Trophoblast cell (in vitro differentiated cells and primary cell): ENCODE measurements at regions not wholly inside any gene's neighbourhood (a gene's known extent, or its start where the extent isn't known, plus 50 kb on each side); places are given as distances from the start of the nearest gene placed in this dataset.

ENCODE experiments used
- DNase-seq, 2 donors: peaks; one replicate each; pipeline ENCODE4 v3.0.0-alpha.2; 2016
- H2AFZ ChIP-seq: 2 replicates; pipeline ENCODE4 v1.6.1; 2013; ENCODE audit warnings: low read length, moderate library complexity, mild to moderate bottlenecking; ENCODE audit not compliant: insufficient read depth, poor library complexity
- H2AK5ac ChIP-seq: 2 replicates; pipeline ENCODE4 v1.6.1; 2013; ENCODE audit warnings: mild to moderate bottlenecking, low read length
- H2BK120ac ChIP-seq: 2 replicates; pipeline ENCODE4 v1.6.1; 2013; ENCODE audit warnings: low read length, mild to moderate bottlenecking, moderate library complexity; ENCODE audit not compliant: insufficient read depth, poor library complexity
- H2BK12ac ChIP-seq: 2 replicates; pipeline ENCODE4 v1.6.1; 2013; ENCODE audit warnings: mild to moderate bottlenecking, low read length, moderate library complexity
- H2BK5ac ChIP-seq: 2 replicates; pipeline ENCODE4 v1.6.1; 2013; ENCODE audit warnings: low read length, low read depth, moderate library complexity, mild to moderate bottlenecking; ENCODE audit not compliant: poor library complexity
- H3K14ac ChIP-seq: 2 replicates; pipeline ENCODE4 v1.6.1; 2013; ENCODE audit warnings: mild to moderate bottlenecking, low read length
- H3K18ac ChIP-seq: 2 replicates; pipeline ENCODE4 v1.6.1; 2013; ENCODE audit warnings: mild to moderate bottlenecking, low read length
- H3K23ac ChIP-seq: 2 replicates; pipeline ENCODE4 v1.6.1; 2013; ENCODE audit warnings: low read length
- H3K27ac ChIP-seq: 2 replicates; pipeline ENCODE4 v1.5.1; 2013; ENCODE audit warnings: low read depth, mild to moderate bottlenecking, inconsistent platforms, low read length, moderate library complexity
- H3K27me3 ChIP-seq: 2 replicates; pipeline ENCODE4 v1.6.1; 2013; ENCODE audit warnings: inconsistent platforms, mild to moderate bottlenecking, low read length, moderate library complexity; ENCODE audit not compliant: insufficient read depth
- H3K36me3 ChIP-seq, 2 experiments: 1 replicate in 1 of 2; 2 replicates in 1 of 2; pipeline ENCODE4 v1.6.1; 2013; ENCODE audit warnings: low read length in 2 of 2, mild to moderate bottlenecking in 2 of 2, moderate library complexity in 1 of 2; ENCODE audit not compliant: insufficient read depth in 2 of 2, control insufficient read depth in 1 of 2
- H3K4ac ChIP-seq: 2 replicates; pipeline ENCODE4 v1.6.1; 2013; ENCODE audit warnings: low read depth, mild to moderate bottlenecking, low read length, moderate library complexity
- H3K4me1 ChIP-seq, 2 experiments: 1 replicate in 1 of 2; 2 replicates in 1 of 2; pipeline ENCODE4 v1.6.1; 2013; ENCODE audit warnings: low read length in 2 of 2, mild to moderate bottlenecking in 2 of 2, moderate library complexity in 1 of 2; ENCODE audit not compliant: insufficient read depth in 2 of 2, control insufficient read depth in 1 of 2
- H3K4me2 ChIP-seq: 2 replicates; pipeline ENCODE4 v1.6.1; 2013; ENCODE audit warnings: inconsistent platforms, mild to moderate bottlenecking, low read length, moderate library complexity
- H3K4me3 ChIP-seq: 2 replicates; pipeline ENCODE4 v1.5.1; 2013; ENCODE audit warnings: mild to moderate bottlenecking, low read depth, low read length, inconsistent platforms
- H3K79me1 ChIP-seq: one replicate; pipeline ENCODE4 v1.6.1; 2013; ENCODE audit warnings: low read length
- H3K79me2 ChIP-seq: 2 replicates; pipeline ENCODE4 v1.6.1; 2013; ENCODE audit warnings: low read length, mild to moderate bottlenecking; ENCODE audit not compliant: control insufficient read depth, insufficient read depth, poor library complexity
- H3K9ac ChIP-seq: 2 replicates; pipeline ENCODE4 v1.6.1; 2013; ENCODE audit warnings: mild to moderate bottlenecking, low read length
- H3K9me3 ChIP-seq: 2 replicates; pipeline ENCODE4 v1.6.1; 2013; ENCODE audit warnings: low read depth, mild to moderate bottlenecking, control low read depth, inconsistent platforms, low read length; ENCODE audit not compliant: insufficient read depth
- H4K12ac ChIP-seq: 2 replicates; pipeline ENCODE4 v1.6.1; 2013; ENCODE audit warnings: low read depth, mild to moderate bottlenecking, low read length, moderate library complexity
- H4K8ac ChIP-seq: 2 replicates; pipeline ENCODE4 v1.6.1; 2013; ENCODE audit warnings: low read depth, mild to moderate bottlenecking, low read length, moderate library complexity
- H4K91ac ChIP-seq: one replicate; pipeline ENCODE4 v1.6.1; 2013; ENCODE audit warnings: low read depth, mild to moderate bottlenecking, low read length, moderate library complexity
- WGBS: extraction: QIAGEN DNeasy Blood & Tissue Kit; methylation state at CpG from one replicate; pipeline ENCODE4 v1.1.7; 2013; ENCODE audit warnings: missing lambda C conversion rate; ENCODE audit not compliant: insufficient read length, insufficient coverage; ENCODE audit errors: extremely low coverage; 5-methylcytosine and 5-hydroxymethylcytosine counted together

DNA sequence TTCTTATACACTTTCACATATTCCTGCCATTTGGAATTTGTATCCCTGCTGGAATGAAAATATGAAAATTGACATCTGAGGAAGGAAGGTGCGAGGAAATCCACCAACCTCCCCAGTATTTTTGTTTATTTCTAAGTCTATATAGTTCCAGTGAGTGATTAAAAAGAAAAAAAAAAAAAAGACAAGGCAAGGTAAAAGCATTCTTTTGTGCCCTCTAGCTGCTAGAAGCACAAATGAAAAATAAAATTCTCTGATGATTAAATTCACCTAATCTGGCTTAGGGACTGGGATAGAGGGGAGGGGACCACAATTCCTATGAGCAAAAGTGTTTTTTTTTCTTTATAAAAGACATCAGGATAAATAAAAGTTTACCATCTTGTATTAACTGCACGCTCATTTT is 370.9 kb downstream of the NR2F2 start:
- Histone ChIP-seq H3K79me1 (no peaks in the 10 kb centered on the region), H3K27ac (no peak overlapping the region), H2BK12ac (no peak overlapping the region), H4K8ac (no peak overlapping the region), H3K23ac (no peak overlapping the region), H3K4me2 (no peak overlapping the region), H3K36me3 (no peaks in the 10 kb centered on the region), H3K9ac (no peak overlapping the region), H3K79me2 (no peaks in the 10 kb centered on the region), H2AK5ac (no peak overlapping the region), H3K9me3 (no peaks in the 10 kb centered on the region), H2AFZ (no peak overlapping the region), H3K14ac (no peak overlapping the region), H3K18ac (no peak overlapping the region), H4K91ac (no peak overlapping the region), H3K27me3 (no peaks in the 10 kb centered on the region), H3K4me1 (no peaks in the 10 kb centered on the region), H2BK120ac (no peak overlapping the region), H3K4me3 (no peak overlapping the region), H4K12ac (no peak overlapping the region), H2BK5ac (no peak overlapping the region), H3K4ac (no peak overlapping the region)
- no CpG with 5 or more reads among the region's 2 CpGs for WGBS
- no peak for DNase-seq

- H3K4me1 ChIP-seq, result no peaks in the 10 kb centered on the region
- no peak overlapping the region for H4K91ac ChIP-seq
- H2BK120ac ChIP-seq, result no peak overlapping the region
- no peak overlapping the region for H3K4me3 ChIP-seq
- no peak for DNase-seq
- H3K27ac ChIP-seq, result no peak overlapping the region
- H3K14ac ChIP-seq, result no peak overlapping the region
- no peaks in the 10 kb centered on the region for H3K27me3 ChIP-seq
- H3K9ac ChIP-seq, result no peak overlapping the region
- H3K4ac ChIP-seq, result no peak overlapping the region
- H4K12ac ChIP-seq, result no peak overlapping the region
- no peak overlapping the region for H2BK12ac ChIP-seq
- no peaks in the 10 kb centered on the region for H3K79me2 ChIP-seq
- no peak overlapping the region for H2BK5ac ChIP-seq
- no peaks in the 10 kb centered on the region for H3K9me3 ChIP-seq
- no peak overlapping the region for H2AFZ ChIP-seq
- no peaks in the 10 kb centered on the region for H3K36me3 ChIP-seq
- H2AK5ac ChIP-seq, result no peak overlapping the region
- H4K8ac ChIP-seq, result no peak overlapping the region
- WGBS, result no CpG with 5 or more reads among the region's 2 CpGs
- no peak overlapping the region for H3K4me2 ChIP-seq
- H3K23ac ChIP-seq, result no peak overlapping the region
- no peaks in the 10 kb centered on the region for H3K79me1 ChIP-seq
- H3K18ac ChIP-seq, result no peak overlapping the region
Measured at GRCh38 chr15:96701877-96702276, 371.4 kb downstream of the NR2F2 start.

GRCh38 chr15:96702589-96702988 is 372.1 kb downstream of the NR2F2 start:
- no peaks in the 10 kb centered on the region for H3K9me3 ChIP-seq
- no peak overlapping the region for H4K91ac ChIP-seq
- H2AK5ac ChIP-seq, result no peak overlapping the region
- no peaks in the 10 kb centered on the region for H3K27me3 ChIP-seq
- WGBS, result no CpG with 5 or more reads among the region's 4 CpGs
- H3K14ac ChIP-seq, result no peak overlapping the region
- H3K79me2 ChIP-seq, result no peaks in the 10 kb centered on the region
- no peak overlapping the region for H2BK5ac ChIP-seq
- no peak overlapping the region for H4K12ac ChIP-seq
- H3K9ac ChIP-seq, result no peak overlapping the region
- H3K79me1 ChIP-seq, result no peaks in the 10 kb centered on the region
- H3K23ac ChIP-seq, result no peak overlapping the region
- H3K18ac ChIP-seq, result no peak overlapping the region
- H3K4me3 ChIP-seq, result no peak overlapping the region
- H4K8ac ChIP-seq, result no peak overlapping the region
- H3K27ac ChIP-seq, result no peak overlapping the region
- H3K4ac ChIP-seq, result no peak overlapping the region
- H3K4me2 ChIP-seq, result no peak overlapping the region
- no peak overlapping the region for H2BK12ac ChIP-seq
- H2AFZ ChIP-seq, result no peak overlapping the region
- H2BK120ac ChIP-seq, result no peak overlapping the region
- no peaks in the 10 kb centered on the region for H3K4me1 ChIP-seq
- H3K36me3 ChIP-seq, result no peaks in the 10 kb centered on the region
- DNase-seq, result no peak

DNA sequence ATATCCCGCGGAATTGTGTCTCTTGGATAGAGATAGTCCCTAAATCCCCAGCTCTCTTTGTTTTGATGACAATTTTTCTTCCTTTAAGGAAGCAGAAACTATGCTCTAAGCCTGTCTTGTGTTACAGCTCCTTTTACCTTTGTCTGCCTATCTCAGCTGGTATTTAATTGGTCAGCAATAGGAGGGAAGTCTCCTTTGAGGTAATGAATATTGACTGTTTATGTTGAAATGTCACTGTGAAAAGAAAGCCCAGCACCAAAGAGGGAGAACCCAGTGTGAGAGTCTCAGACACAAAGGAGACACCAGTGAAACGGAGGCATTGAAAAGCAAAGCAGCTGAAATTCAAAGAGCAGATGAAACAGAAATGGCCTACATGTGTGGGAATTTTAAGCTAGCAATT is 372.6 kb downstream of the NR2F2 start:
- H2BK120ac ChIP-seq, result no peak overlapping the region
- no peak for DNase-seq
- H2AK5ac ChIP-seq, result no peak overlapping the region
- no peak overlapping the region for H4K91ac ChIP-seq
- no peak overlapping the region for H3K4me2 ChIP-seq
- H3K9ac ChIP-seq, result no peak overlapping the region
- no peaks in the 10 kb centered on the region for H3K36me3 ChIP-seq
- no peak overlapping the region for H2BK5ac ChIP-seq
- H3K27me3 ChIP-seq, result no peaks in the 10 kb centered on the region
- no peak overlapping the region for H3K4me3 ChIP-seq
- no CpG with 5 or more reads among the region's 3 CpGs for WGBS
- no peaks in the 10 kb centered on the region for H3K9me3 ChIP-seq
- H2AFZ ChIP-seq, result no peak overlapping the region
- no peak overlapping the region for H3K27ac ChIP-seq
- H3K79me1 ChIP-seq, result no peaks in the 10 kb centered on the region
- H3K4ac ChIP-seq, result no peak overlapping the region
- no peak overlapping the region for H3K18ac ChIP-seq
- H3K23ac ChIP-seq, result no peak overlapping the region
- H2BK12ac ChIP-seq, result no peak overlapping the region
- no peaks in the 10 kb centered on the region for H3K4me1 ChIP-seq
- no peak overlapping the region for H4K12ac ChIP-seq
- H3K14ac ChIP-seq, result no peak overlapping the region
- H3K79me2 ChIP-seq, result no peaks in the 10 kb centered on the region
- H4K8ac ChIP-seq, result no peak overlapping the region
